Tibial artery (tissue), 4 donors: ENCODE measurements at regions not wholly inside any gene's neighbourhood (a gene's known extent, or its start where the extent isn't known, plus 50 kb on each side); places are given as distances from the start of the nearest gene placed in this dataset.
"Not testable (repeated sequence)": the region's sequence is repeated elsewhere in the genome, so short reads cannot be mapped to it uniquely, and the experiment has no call there.

Source experiments
- DNase-seq, 2 donors: peaks; one replicate each; pipeline ENCODE4 v3.0.0-alpha.2; 2019
- H3K27ac ChIP-seq, 2 donors: fragments of 200-600 bp; sonication (generic) in 1 of 2; 1 replicate in 1 of 2; 2 replicates in 1 of 2; pipeline ENCODE4 v1.5.1; 2018 to 2019; ENCODE audit warnings: mild to moderate bottlenecking in 1 of 2
- H3K27me3 ChIP-seq, 2 donors: fragments of 200-600 bp; sonication (generic) in 1 of 2; one replicate each; pipeline versions ENCODE4 v1.5.1 to v1.6.0; 2016 to 2019
- H3K36me3 ChIP-seq, 3 donors: fragments of 200-600 bp; sonication (generic) in 2 of 3; one replicate each; pipeline ENCODE4 v1.5.1; 2016 to 2019; ENCODE audit warnings: mild to moderate bottlenecking in 2 of 3
- H3K4me1 ChIP-seq, 4 donors: fragments of 200-600 bp; sonication (generic) in 2 of 4; 1 replicate in 3 of 4; 2 replicates in 1 of 4; pipeline ENCODE4 v1.5.1; 2016 to 2019
- H3K4me3 ChIP-seq, 2 donors: fragments of 200-600 bp; sonication (generic) in 1 of 2; 1 replicate in 1 of 2; 2 replicates in 1 of 2; pipeline ENCODE4 v1.5.1; 2018 to 2019; ENCODE audit warnings: mild to moderate bottlenecking in 2 of 2
- H3K9me3 ChIP-seq, 3 donors: fragments of 200-600 bp; sonication (generic) in 1 of 3; one replicate each; pipeline ENCODE4 v1.5.1; 2016 to 2019
- intact Hi-C: fragments of 100-400 bp; cut with DNase I; formaldehyde crosslinking; loops from one replicate; pipeline ENCODE4 v1.15.0; 2023; ENCODE audit warnings: low total_unique reads
- TF ChIP-seq, protein P1 (sequence below), 2 experiments: fragments of 200-600 bp in 1 of 2; fragments of 450-650 bp in 1 of 2; IDR thresholded peaks; one replicate each; pipeline ENCODE4 v1.5.1; 2017 to 2019; ENCODE audit warnings: antibody characterized with exemption in 2 of 2, mild to moderate bottlenecking in 1 of 2, moderate library complexity in 1 of 2

DNA sequence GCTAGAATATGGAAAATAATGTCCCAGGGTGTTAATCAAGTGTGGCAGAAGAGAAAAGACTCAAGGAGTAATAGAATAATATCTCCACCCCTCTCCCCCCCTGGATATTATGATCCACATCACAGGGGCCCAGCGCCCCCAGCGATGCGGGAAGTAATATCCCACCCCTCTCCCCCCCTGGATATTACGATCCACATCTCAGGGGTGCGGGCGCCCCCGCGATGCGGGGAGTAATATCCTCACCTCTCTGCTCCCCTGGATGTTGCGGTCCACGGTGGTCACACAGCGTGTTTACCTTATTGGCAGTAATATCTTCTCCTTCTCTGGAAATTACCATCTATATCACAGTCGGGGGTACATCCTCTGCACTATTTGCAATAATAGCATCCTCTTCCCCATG, 97.1 kb upstream of the OSBPL11 start:
- H3K36me3 ChIP-seq: no peaks in the 10 kb centered on the region
- intact Hi-C loops: no loop called here
- no peak overlapping the region for H3K27ac ChIP-seq
- TF ChIP-seq, protein P1, sequence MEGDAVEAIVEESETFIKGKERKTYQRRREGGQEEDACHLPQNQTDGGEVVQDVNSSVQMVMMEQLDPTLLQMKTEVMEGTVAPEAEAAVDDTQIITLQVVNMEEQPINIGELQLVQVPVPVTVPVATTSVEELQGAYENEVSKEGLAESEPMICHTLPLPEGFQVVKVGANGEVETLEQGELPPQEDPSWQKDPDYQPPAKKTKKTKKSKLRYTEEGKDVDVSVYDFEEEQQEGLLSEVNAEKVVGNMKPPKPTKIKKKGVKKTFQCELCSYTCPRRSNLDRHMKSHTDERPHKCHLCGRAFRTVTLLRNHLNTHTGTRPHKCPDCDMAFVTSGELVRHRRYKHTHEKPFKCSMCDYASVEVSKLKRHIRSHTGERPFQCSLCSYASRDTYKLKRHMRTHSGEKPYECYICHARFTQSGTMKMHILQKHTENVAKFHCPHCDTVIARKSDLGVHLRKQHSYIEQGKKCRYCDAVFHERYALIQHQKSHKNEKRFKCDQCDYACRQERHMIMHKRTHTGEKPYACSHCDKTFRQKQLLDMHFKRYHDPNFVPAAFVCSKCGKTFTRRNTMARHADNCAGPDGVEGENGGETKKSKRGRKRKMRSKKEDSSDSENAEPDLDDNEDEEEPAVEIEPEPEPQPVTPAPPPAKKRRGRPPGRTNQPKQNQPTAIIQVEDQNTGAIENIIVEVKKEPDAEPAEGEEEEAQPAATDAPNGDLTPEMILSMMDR (IDR thresholded peaks at IDR 0.05): no peak
- no peaks in the 10 kb centered on the region for H3K9me3 ChIP-seq
- H3K27me3 ChIP-seq: no peaks in the 10 kb centered on the region
- no peak overlapping the region for H3K4me3 ChIP-seq
- DNase-seq: no peak
- no peaks in the 10 kb centered on the region for H3K4me1 ChIP-seq

DNA sequence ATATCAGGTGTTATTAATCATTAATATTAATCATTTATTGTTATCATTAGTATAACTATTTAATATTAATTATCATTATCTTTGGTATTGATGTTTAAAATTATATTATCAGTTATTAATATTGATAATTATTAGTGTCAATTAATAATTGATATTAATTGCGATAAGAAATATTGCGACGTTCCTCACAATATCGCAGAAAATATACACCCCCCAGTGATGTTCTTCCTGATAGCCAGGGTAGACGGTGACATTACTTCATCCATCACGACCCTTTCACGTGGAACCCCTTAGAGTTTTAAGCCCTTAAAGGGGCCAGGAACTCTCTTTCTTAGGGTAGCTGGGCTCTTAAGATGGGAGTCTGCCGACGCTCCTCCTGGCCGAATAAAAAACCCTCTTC, 98.6 kb upstream of the OSBPL11 start:
- no peaks in the 10 kb centered on the region for H3K36me3 ChIP-seq
- H3K27ac ChIP-seq: no peak overlapping the region
- TF ChIP-seq, protein P1 (IDR thresholded peaks at IDR 0.05): no peak
- no peaks in the 10 kb centered on the region for H3K27me3 ChIP-seq
- no peak for DNase-seq
- no peaks in the 10 kb centered on the region for H3K9me3 ChIP-seq
- intact Hi-C loops: no loop called here
- H3K4me3 ChIP-seq: no peak overlapping the region
- no peaks in the 10 kb centered on the region for H3K4me1 ChIP-seq

DNA sequence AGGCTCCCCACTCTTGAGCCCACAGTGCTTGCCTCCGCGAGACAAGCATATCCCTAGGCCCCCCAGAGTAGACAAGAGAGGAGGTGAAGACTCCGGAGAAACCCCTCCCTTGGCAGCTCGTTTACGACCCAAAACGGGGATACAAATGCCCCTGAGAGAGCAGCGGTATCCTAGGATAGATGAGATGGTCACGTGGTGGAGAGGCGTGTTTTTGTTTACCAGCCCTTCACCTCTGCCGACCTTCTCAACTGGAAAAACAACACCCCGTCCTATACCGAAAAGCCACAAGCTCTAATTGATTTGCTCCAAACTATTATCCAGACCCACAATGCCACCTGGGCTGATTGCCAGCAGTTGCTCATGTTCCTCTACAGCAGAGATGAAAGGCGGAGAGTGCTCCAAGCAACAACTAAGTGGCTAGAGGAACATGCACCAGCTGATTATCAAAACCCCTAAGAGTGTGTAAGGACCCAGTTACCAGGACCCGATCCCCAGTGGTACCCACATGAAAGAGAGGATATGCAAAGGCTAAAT, 99.5 kb upstream of the OSBPL11 start:
- Histone ChIP-seq H3K36me3 (no peaks in the 10 kb centered on the region), H3K4me3 (no peak overlapping the region), H3K27ac (no peak overlapping the region), H3K27me3 (no peaks in the 10 kb centered on the region), H3K9me3 (no peaks in the 10 kb centered on the region), H3K4me1 (no peaks in the 10 kb centered on the region)
- TF ChIP-seq, protein P1 (IDR thresholded peaks at IDR 0.05): no peak
- DNase-seq: no peak
- intact Hi-C loops: no loop called here

DNA sequence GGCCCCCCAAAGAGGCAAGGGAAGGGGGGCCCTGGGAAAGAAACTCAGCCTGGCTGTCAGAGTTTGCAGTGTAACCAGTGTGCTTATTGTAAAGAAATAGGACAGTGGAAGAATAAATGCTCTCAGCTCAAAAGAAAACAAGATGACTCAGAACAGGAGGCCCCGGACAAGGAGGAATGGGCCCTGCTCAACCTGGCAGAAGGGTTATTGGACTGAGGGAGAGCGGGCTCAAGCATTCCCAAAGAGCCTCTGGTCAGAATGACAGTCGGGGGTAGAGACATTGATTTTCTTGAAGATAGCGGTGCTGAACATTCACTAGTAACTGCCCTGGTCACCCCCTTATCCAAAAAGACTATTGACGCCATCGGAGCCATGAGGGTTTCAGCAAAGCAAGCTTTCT, 100.4 kb upstream of the OSBPL11 start:
- Histone ChIP-seq H3K27ac (no peak overlapping the region), H3K4me3 (no peak overlapping the region), H3K27me3 (no peaks in the 10 kb centered on the region), H3K36me3 (no peaks in the 10 kb centered on the region), H3K4me1 (no peaks in the 10 kb centered on the region), H3K9me3 (no peaks in the 10 kb centered on the region)
- TF ChIP-seq, protein P1 (IDR thresholded peaks at IDR 0.05): no peak
- intact Hi-C loops: no loop called here
- DNase-seq: no peak

DNA sequence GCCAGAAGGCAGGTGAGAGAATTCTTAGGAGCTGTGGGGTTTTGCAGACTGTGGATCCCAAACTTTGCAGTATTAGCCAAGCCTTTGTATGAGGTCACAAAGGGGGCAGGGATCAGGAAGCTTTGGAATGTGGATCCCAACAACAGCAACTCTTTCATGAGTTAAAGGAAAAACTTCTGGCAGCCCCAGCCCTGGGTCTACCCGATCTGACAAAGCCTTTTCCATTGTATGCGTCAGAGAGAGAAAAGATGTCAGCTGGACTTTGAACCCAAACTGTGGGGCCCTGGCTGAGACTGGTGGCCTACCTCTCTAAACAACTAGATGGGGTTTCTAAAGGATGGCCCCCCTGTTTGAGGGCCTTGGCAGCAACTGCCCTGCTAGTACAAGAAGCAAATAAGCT, 101.8 kb upstream of the OSBPL11 start:
- H3K36me3 ChIP-seq, DNase-seq, H3K27me3 ChIP-seq, H3K4me1 ChIP-seq, H3K9me3 ChIP-seq, H3K4me3 ChIP-seq, H3K27ac ChIP-seq, intact Hi-C loops: not testable (repeated sequence)

DNA sequence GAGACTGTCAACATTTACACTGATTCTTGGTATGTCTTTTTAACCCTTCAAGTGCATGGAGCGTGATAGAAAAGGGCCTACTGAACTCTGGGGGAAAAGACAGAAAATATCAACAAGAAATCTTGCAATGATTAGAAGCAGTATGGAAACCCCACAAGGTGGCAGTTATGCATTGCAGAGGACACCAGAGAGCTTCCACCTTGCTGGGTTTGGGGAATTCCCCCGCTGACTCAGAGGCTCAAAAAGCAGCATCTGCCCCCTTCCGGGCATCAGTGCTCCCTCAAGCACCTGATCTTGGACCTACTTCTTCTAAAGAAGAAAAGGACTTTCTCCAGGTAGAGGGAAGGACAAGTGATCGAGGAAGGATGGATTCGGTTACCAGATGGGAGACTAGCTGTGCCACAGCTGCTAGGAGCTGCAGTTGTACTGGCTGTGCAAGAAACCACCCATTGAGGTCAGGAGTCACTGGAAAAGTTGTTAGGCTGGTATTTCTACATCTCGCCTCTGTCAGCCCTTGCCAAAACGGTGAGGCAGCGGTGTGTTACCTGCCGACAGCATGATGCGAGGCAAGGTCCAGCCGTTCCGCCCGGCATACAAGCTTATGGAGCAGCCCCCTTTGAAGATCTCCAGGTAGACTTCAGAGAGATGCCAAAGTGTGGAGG, 102.8 kb upstream of the OSBPL11 start:
- H3K36me3 ChIP-seq, intact Hi-C loops, H3K27ac ChIP-seq, H3K9me3 ChIP-seq, H3K4me1 ChIP-seq, H3K27me3 ChIP-seq, H3K4me3 ChIP-seq, DNase-seq: not testable (repeated sequence)

DNA sequence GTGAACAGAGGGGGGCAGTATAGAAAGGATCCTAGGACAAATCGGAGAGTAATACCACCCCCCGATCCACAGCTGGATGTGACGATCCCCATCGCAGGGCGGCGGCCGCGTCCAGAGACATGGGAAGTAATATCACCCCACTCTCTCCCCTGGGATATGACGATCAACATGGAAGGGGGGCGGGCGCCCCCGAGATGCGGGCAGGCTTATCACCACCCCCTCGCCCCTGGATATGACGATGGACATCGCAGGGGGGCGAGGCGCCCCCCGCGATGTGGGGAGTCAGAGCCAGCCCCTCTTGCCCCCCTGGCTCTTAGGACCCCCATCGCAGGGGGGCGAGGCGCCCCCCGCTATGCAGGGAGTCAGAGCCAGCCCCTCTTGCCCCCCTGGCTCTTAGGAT, 120.4 kb upstream of the OSBPL11 start:
- Histone ChIP-seq H3K27me3 (no peaks in the 10 kb centered on the region), H3K4me3 (no peak overlapping the region), H3K9me3 (no peaks in the 10 kb centered on the region), H3K4me1 (no peaks in the 10 kb centered on the region), H3K36me3 (no peaks in the 10 kb centered on the region), H3K27ac (no peak overlapping the region)
- no peak for DNase-seq
- TF ChIP-seq, protein P1 (IDR thresholded peaks at IDR 0.05): no peak
- intact Hi-C loops: no loop called here

DNA sequence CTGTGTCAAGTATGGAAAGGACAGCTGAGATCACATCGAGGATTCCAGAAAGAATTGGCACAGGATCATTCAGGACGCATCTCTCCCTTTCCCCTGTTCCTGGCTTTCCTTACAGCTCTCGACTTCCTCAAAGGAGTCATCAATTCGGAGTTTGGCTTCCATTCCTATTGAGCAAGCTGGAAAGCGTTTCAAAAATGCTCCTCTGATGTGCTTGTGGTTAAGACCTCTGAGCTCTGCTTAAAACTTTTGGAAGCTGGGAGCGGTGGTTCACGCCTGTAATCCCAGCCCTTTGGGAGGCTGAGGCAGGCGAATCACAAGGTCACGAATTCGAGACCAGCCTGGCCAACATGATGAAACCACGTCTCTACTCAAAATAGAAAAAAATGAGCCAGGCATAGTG, 136.9 kb upstream of the OSBPL11 start:
- intact Hi-C loops, H3K27me3 ChIP-seq, H3K9me3 ChIP-seq, H3K27ac ChIP-seq, H3K4me1 ChIP-seq, H3K36me3 ChIP-seq, H3K4me3 ChIP-seq: not testable (repeated sequence)
- peak; percentile 37 to 74 for DNase-seq

DNA sequence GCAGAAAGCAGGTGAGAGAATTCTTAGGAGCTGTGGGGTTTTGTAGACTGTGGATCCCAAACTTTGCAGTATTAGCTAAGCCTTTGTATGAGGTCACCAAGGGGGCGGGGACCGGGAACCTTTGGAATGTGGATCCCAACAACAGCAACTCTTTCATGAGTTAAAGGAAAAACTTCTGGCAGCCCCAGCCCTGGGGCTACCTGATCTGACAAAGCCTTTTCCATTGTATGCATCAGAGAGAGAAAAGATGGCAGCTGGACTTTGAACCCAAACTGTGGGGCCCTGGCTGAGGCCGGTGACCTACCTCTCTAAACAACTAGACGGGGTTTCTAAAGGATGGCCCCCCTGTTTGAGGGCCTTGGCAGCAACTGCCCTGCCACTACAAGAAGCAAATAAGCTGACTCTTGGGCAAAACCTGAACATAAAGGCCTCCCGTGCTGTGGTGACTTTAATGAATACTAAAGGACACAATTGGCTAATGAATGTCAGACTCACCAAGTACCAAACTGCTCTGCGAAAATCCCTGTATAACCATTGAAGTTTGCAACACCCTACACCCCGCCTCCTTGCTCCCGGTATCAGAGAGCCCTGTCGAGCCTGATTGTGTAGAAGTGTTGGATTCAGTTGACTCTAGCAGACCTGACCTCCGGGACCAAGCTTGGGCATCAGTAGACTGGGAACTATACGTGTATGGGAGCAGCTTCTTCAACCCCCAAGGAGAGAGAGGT, 146.9 kb upstream of the OSBPL11 start:
- H3K36me3 ChIP-seq, H3K27ac ChIP-seq, H3K4me3 ChIP-seq, intact Hi-C loops, H3K27me3 ChIP-seq, H3K9me3 ChIP-seq, H3K4me1 ChIP-seq, DNase-seq: not testable (repeated sequence)
